Panc1 (cell line): ENCODE measurements at regions not wholly inside any gene's neighbourhood (a gene's known extent, or its start where the extent isn't known, plus 50 kb on each side); places are given as distances from the start of the nearest gene placed in this dataset.

ENCODE experiments used
- ATAC-seq: fragments of 200-7000 bp; cut with Tn5 transposase; 2 replicates; pipeline ENCODE4 v1.9.1; 2020; ENCODE audit warnings: mild to moderate bottlenecking, moderate library complexity
- BruUV-seq: library from RNA; stranded (reverse); fragments of 400-500 nt; replicated peaks from 2 replicates; lab custom pipeline; 2021; lab: Mats Ljungman, UMichigan
- CTCF ChIA-PET: fragments of 300-600 bp; sonication (Branson Sonifier 250); formaldehyde crosslinking; loops from one replicate; lab custom pipeline; 2022; ENCODE audit warnings: antibody characterized with exemption; lab: Charles Lee
- POLR2A ChIA-PET: fragments of 300-600 bp; sonication (Branson Sonifier 250); formaldehyde crosslinking; loops from one replicate; lab custom pipeline; 2022; ENCODE audit warnings: antibody characterized with exemption; lab: Charles Lee
- DNase-seq: peaks from one replicate; pipeline ENCODE4 v3.0.0-alpha.2; 2010; ENCODE audit warnings: low read depth, low spot score
- H3K27ac ChIP-seq: 2 replicates; pipeline ENCODE4 v1.5.1; 2011; ENCODE audit warnings: mild to moderate bottlenecking, low read length, inconsistent platforms
- H3K27me3 ChIP-seq: fragments of 200-500 bp; sonication (Bioruptor generic); 2 replicates; pipeline ENCODE4 v1.6.0; 2014; ENCODE audit warnings: low read length, inconsistent platforms; ENCODE audit not compliant: control insufficient read depth, insufficient read depth
- H3K36me3 ChIP-seq: fragments of 200-500 bp; sonication (Bioruptor generic); 2 replicates; pipeline ENCODE4 v1.5.1; 2014; ENCODE audit warnings: inconsistent platforms, mild to moderate bottlenecking, low read length, moderate library complexity; ENCODE audit not compliant: control insufficient read depth, insufficient read depth
- H3K4me1 ChIP-seq: 2 replicates; pipeline ENCODE4 v1.5.1; 2011; ENCODE audit warnings: inconsistent platforms, mild to moderate bottlenecking, low read length, moderate library complexity; ENCODE audit not compliant: control insufficient read depth, insufficient read depth
- H3K4me3 ChIP-seq, 2 experiments: 2 replicates each; pipeline ENCODE4 v1.5.1; 2011 to 2012; ENCODE audit warnings: low read depth in 2 of 2, low read length in 2 of 2, mild to moderate bottlenecking in 2 of 2, inconsistent platforms in 1 of 2, moderate library complexity in 1 of 2
- H3K9me3 ChIP-seq: fragments of 200-500 bp; sonication (Bioruptor generic); 2 replicates; pipeline ENCODE4 v1.5.1; 2014; ENCODE audit warnings: low read depth, mild to moderate bottlenecking, inconsistent platforms, low read length, moderate library complexity; ENCODE audit not compliant: control insufficient read depth, insufficient read depth
- POLR2AphosphoS5 ChIP-seq: IDR thresholded peaks from 2 replicates; pipeline ENCODE4 v1.6.1; 2012; ENCODE audit warnings: mild to moderate bottlenecking, low read depth, low read length, moderate library complexity
- SIN3A ChIP-seq: IDR thresholded peaks from 2 replicates; pipeline ENCODE4 v1.6.1; 2012; ENCODE audit warnings: low read depth, mild to moderate bottlenecking, low read length, moderate library complexity, borderline replicate concordance; ENCODE audit not compliant: insufficient read depth
- TCF7L2 ChIP-seq: IDR thresholded peaks from 2 replicates; pipeline ENCODE4 v1.6.1; 2011; ENCODE audit warnings: mild to moderate bottlenecking, low read depth, low read length, inconsistent platforms
- in situ Hi-C: cut with HindIII; loops from 2 replicates; pipeline ENCODE4 v1.10.0; 2016; ENCODE audit warnings: low sequenced_read_pairs, low pct_unique_long_range_greater_than_20kb
- intact Hi-C: fragments of 100-400 bp; cut with micrococcal nuclease; formaldehyde crosslinking; loops from one replicate; pipeline ENCODE4 v1.10.0; 2022; ENCODE audit not compliant: unreplicated experiment
- TF ChIP-seq, protein P1 (sequence below), 2 experiments: IDR thresholded peaks; 2 replicates each; pipeline ENCODE4 v1.6.1; 2011 to 2012; ENCODE audit warnings: low read depth in 2 of 2, control low read depth in 1 of 2, low read length in 1 of 2, mild to moderate bottlenecking in 1 of 2, moderate library complexity in 1 of 2; ENCODE audit not compliant: insufficient read depth in 1 of 2
- TF ChIP-seq, protein P2 (sequence below): fragments of 450-650 bp; IDR thresholded peaks from 2 replicates; pipeline ENCODE4 v1.5.1; 2017; ENCODE audit warnings: mild to moderate bottlenecking

DNA sequence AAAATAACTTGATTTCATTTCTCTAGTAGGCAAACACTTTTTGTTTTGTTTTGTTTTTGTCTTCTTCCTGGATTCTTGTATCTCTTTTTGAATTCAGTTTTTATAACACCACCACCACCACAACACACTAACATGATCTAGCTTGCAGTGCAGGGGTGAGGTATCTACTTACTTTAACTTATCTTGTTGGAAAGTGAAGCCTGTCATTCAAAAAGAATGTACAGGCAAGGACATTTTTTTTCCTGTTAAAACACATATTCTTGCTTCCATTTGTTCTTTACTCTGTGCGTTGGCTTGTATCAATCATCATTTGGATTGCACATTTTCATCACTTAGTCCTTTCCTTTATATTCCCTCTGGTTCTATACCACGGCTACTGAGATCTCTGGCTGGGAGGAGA is 824.2 kb downstream of the PLCL1 start:
- CTCF ChIA-PET, result no interaction called here
- BruUV-seq, result no TSS peak
- in situ Hi-C loops, result no loop called here
- intact Hi-C loops, result no loop called here
- H3K4me3 ChIP-seq, result no peak overlapping the region
- POLR2A ChIA-PET, result no interaction called here
- TF ChIP-seq, protein P1, sequence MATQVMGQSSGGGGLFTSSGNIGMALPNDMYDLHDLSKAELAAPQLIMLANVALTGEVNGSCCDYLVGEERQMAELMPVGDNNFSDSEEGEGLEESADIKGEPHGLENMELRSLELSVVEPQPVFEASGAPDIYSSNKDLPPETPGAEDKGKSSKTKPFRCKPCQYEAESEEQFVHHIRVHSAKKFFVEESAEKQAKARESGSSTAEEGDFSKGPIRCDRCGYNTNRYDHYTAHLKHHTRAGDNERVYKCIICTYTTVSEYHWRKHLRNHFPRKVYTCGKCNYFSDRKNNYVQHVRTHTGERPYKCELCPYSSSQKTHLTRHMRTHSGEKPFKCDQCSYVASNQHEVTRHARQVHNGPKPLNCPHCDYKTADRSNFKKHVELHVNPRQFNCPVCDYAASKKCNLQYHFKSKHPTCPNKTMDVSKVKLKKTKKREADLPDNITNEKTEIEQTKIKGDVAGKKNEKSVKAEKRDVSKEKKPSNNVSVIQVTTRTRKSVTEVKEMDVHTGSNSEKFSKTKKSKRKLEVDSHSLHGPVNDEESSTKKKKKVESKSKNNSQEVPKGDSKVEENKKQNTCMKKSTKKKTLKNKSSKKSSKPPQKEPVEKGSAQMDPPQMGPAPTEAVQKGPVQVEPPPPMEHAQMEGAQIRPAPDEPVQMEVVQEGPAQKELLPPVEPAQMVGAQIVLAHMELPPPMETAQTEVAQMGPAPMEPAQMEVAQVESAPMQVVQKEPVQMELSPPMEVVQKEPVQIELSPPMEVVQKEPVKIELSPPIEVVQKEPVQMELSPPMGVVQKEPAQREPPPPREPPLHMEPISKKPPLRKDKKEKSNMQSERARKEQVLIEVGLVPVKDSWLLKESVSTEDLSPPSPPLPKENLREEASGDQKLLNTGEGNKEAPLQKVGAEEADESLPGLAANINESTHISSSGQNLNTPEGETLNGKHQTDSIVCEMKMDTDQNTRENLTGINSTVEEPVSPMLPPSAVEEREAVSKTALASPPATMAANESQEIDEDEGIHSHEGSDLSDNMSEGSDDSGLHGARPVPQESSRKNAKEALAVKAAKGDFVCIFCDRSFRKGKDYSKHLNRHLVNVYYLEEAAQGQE (IDR thresholded peaks at IDR 0.05; ENCODE audit: insufficient read depth in 1 of 2, low read depth in 2 of 2, low read length in 1 of 2), result no peak
- TF ChIP-seq POLR2AphosphoS5, result no peak
- TF ChIP-seq TCF7L2, result no peak
- no peak for TF ChIP-seq SIN3A
- TF ChIP-seq, protein P2, sequence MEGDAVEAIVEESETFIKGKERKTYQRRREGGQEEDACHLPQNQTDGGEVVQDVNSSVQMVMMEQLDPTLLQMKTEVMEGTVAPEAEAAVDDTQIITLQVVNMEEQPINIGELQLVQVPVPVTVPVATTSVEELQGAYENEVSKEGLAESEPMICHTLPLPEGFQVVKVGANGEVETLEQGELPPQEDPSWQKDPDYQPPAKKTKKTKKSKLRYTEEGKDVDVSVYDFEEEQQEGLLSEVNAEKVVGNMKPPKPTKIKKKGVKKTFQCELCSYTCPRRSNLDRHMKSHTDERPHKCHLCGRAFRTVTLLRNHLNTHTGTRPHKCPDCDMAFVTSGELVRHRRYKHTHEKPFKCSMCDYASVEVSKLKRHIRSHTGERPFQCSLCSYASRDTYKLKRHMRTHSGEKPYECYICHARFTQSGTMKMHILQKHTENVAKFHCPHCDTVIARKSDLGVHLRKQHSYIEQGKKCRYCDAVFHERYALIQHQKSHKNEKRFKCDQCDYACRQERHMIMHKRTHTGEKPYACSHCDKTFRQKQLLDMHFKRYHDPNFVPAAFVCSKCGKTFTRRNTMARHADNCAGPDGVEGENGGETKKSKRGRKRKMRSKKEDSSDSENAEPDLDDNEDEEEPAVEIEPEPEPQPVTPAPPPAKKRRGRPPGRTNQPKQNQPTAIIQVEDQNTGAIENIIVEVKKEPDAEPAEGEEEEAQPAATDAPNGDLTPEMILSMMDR, result no peak
- ATAC-seq (no peak), DNase-seq (no peak)
- H3K27ac ChIP-seq, result no peak overlapping the region
- no peaks in the 10 kb centered on the region for H3K9me3 ChIP-seq
- no peaks in the 10 kb centered on the region for H3K36me3 ChIP-seq
- H3K27me3 ChIP-seq, result no peaks in the 10 kb centered on the region
- H3K4me1 ChIP-seq, result no peaks in the 10 kb centered on the region

DNA sequence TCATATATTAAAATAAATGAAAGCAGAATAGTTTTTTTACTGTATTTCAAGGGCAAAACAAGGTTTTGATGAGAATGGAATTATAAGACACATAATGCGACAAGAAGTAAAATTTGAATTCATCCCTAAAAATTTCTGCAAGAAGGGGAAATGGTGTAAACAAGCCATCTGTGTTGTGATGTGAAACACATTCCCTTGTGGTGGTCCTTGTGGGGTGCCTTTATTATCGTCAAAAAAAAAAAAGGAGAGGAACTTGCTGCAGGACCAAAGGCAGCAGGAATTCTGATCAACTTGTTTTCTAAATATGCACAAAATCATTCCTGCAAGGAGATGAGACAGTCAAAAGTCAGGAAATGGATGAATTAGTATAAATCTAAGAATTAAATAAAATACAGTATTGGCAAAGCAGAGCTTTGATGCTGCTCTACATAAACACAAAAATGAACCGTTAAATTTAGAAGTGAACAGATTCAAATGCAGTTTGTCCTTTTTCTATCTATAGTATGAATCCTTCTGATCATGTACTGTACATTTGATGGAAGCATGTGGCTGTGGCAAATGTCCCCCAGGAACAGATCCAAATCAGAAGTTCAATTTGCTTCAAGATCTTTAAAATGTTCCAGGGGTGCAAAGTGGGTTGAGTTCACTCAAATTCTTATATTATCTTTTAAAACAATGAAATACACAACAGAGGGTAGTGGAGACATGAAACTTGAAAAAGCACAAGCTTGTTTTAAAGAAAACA is 818.8 kb downstream of the PLCL1 start:
- Histone ChIP-seq H3K9me3 (no peaks in the 10 kb centered on the region), H3K4me3 (no peak overlapping the region), H3K36me3 (no peaks in the 10 kb centered on the region), H3K4me1 (no peaks in the 10 kb centered on the region), H3K27me3 (no peaks in the 10 kb centered on the region), H3K27ac (no peak overlapping the region)
- intact Hi-C loops, result no loop called here
- no peak for ATAC-seq
- BruUV-seq, result no TSS peak
- ChIA-PET CTCF (no interaction called here), POLR2A (no interaction called here)
- TF ChIP-seq, protein P1 (IDR thresholded peaks at IDR 0.05; ENCODE audit: insufficient read depth in 1 of 2, low read depth in 2 of 2, low read length in 1 of 2), result no peak
- TF ChIP-seq, protein P2, result no peak
- TF ChIP-seq SIN3A (no peak), POLR2AphosphoS5 (no peak), TCF7L2 (no peak)
- in situ Hi-C loops, result no loop called here
- no peak for DNase-seq
